GM12878 (cell line): ENCODE measurements at regions not wholly inside any gene's neighbourhood (a gene's known extent, or its start where the extent isn't known, plus 50 kb on each side); places are given as distances from the start of the nearest gene placed in this dataset.

Experiments used
- ATAC-seq: fragments of 200-7000 bp; cut with Tn5 transposase; 3 replicates; pipeline ENCODE4 v1.9.1; 2020; ENCODE audit warnings: mild to moderate bottlenecking, moderate library complexity
- BruUV-seq: library from RNA; stranded (reverse); fragments of 400-500 nt; replicated peaks from 2 replicates; lab custom pipeline; 2021; lab: Mats Ljungman, UMichigan
- CTCF ChIA-PET: fragments of 300-600 bp; sonication (Branson Sonifier 250); formaldehyde crosslinking; extraction: SDS; loops from one replicate; lab custom pipeline; 2021; ENCODE audit warnings: inconsistent platforms; lab: Yijun Ruan, JAX
- POLR2A ChIA-PET: fragments of 350-600 bp; formaldehyde crosslinking; extraction: SDS; loops from one replicate; lab custom pipeline; 2021; ENCODE audit warnings: inconsistent platforms; lab: Charles Lee
- RAD21 ChIA-PET: fragments of 300-600 bp; sonication (Branson Sonifier 250); formaldehyde crosslinking; loops from one replicate; lab custom pipeline; 2023; ENCODE audit warnings: antibody characterized with exemption; ENCODE audit not compliant: unreplicated experiment; lab: Charles Lee
- SMC1A ChIA-PET: fragments of 300-600 bp; sonication (Branson Sonifier 250); formaldehyde crosslinking; loops from one replicate; lab custom pipeline; 2023; ENCODE audit not compliant: unreplicated experiment, uncharacterized antibody; lab: Charles Lee
- DNase-seq: peaks from one replicate; pipeline ENCODE4 v3.0.0-alpha.2; 2011; ENCODE audit warnings: low read depth, low spot score
- FAIRE-seq: peaks from 3 replicates; lab custom pipeline; 2011; peaks lifted over from hg19 to GRCh38; lab: Jason Lieb, UNC
- H2AFZ ChIP-seq: 2 replicates; pipeline ENCODE4 v1.6.0; 2011; ENCODE audit warnings: low read depth, low read length, control low read depth; ENCODE audit not compliant: control insufficient read depth
- H3K27ac ChIP-seq: 2 replicates; pipeline ENCODE4 v1.5.1; 2011; ENCODE audit warnings: control low read depth; ENCODE audit not compliant: control insufficient read depth, insufficient read depth
- H3K27me3 ChIP-seq, 2 experiments: replicated peaks in 1 of 2; 2 replicates each; pipeline versions ENCODE4 v1.6.0 to v1.6.1; 2011; ENCODE audit warnings: low read length in 1 of 2; ENCODE audit not compliant: control insufficient read depth in 2 of 2, insufficient read depth in 2 of 2
- H3K36me3 ChIP-seq, 2 experiments: 2 replicates each; pipeline ENCODE4 v1.5.1; 2011; ENCODE audit warnings: low read length in 1 of 2; ENCODE audit not compliant: control insufficient read depth in 2 of 2, insufficient read depth in 2 of 2
- H3K4me1 ChIP-seq: 2 replicates; pipeline ENCODE4 v1.6.1; 2011; ENCODE audit warnings: mild to moderate bottlenecking, low read length, moderate library complexity, mixed read lengths; ENCODE audit not compliant: control insufficient read depth, insufficient read depth
- H3K4me2 ChIP-seq: 2 replicates; pipeline ENCODE4 v1.6.0; 2011; ENCODE audit warnings: control low read depth; ENCODE audit not compliant: control insufficient read depth, insufficient read depth
- H3K4me3 ChIP-seq: fragments of 200-600 bp; sonication (generic); 2 replicates; pipeline ENCODE4 v1.5.1; 2016
- H3K79me2 ChIP-seq: 2 replicates; pipeline ENCODE4 v1.6.0; 2011; ENCODE audit warnings: low read length; ENCODE audit not compliant: control insufficient read depth, insufficient read depth
- H3K9ac ChIP-seq: 2 replicates; pipeline ENCODE4 v1.8.0; 2011; ENCODE audit warnings: low read length, control low read depth, mixed read lengths; ENCODE audit not compliant: control insufficient read depth, insufficient read depth
- H3K9me3 ChIP-seq: replicated peaks from 3 replicates; pipeline ENCODE4 v1.5.1; 2011; ENCODE audit warnings: mild to moderate bottlenecking, low read length; ENCODE audit not compliant: control insufficient read depth, insufficient read depth
- H4K20me1 ChIP-seq: 2 replicates; pipeline ENCODE4 v1.6.0; 2011; ENCODE audit not compliant: control insufficient read depth, insufficient read depth
- CHD1 ChIP-seq: IDR thresholded peaks from 2 replicates; pipeline ENCODE4 v1.6.1; 2012; ENCODE audit warnings: low read depth, low read length, improper control_type of control experiment
- ELK1 ChIP-seq: IDR thresholded peaks from 2 replicates; pipeline ENCODE4 v1.6.1; 2012; ENCODE audit warnings: low read depth, low read length, improper control_type of control experiment
- ESRRA ChIP-seq: IDR thresholded peaks from 2 replicates; pipeline ENCODE4 v1.6.1; 2012; ENCODE audit warnings: mild to moderate bottlenecking, low read length, improper control_type of control experiment
- ETV6 ChIP-seq, 2 experiments: fragments of 450-650 bp in 1 of 2; IDR thresholded peaks in 1 of 2; conservative IDR thresholded peaks in 1 of 2; 2 replicates each; pipeline ENCODE4 v1.6.1; 2014; ENCODE audit warnings: antibody characterized with exemption in 1 of 2, borderline replicate concordance in 1 of 2, low read depth in 1 of 2, mild to moderate bottlenecking in 1 of 2, moderate library complexity in 1 of 2
- IRF4 ChIP-seq: IDR thresholded peaks from 2 replicates; pipeline ENCODE4 v1.6.1; 2011; ENCODE audit warnings: low read depth, low read length
- NFXL1 ChIP-seq: fragments of 450-650 bp; IDR thresholded peaks from 2 replicates; pipeline ENCODE4 v1.6.1; 2017; ENCODE audit warnings: antibody characterized with exemption, mild to moderate bottlenecking, borderline replicate concordance
- NRF1 ChIP-seq: conservative IDR thresholded peaks from 2 replicates; pipeline ENCODE4 v1.6.1; 2011; ENCODE audit warnings: mild to moderate bottlenecking, low read depth, low read length, improper control_type of control experiment
- POLR2AphosphoS2 ChIP-seq: IDR thresholded peaks from 2 replicates; pipeline ENCODE4 v1.6.1; 2011; ENCODE audit warnings: low read depth, mild to moderate bottlenecking, low read length, improper control_type of control experiment, moderate library complexity
- POLR2AphosphoS5 ChIP-seq: IDR thresholded peaks from 2 replicates; pipeline ENCODE4 v1.6.1; 2011; ENCODE audit warnings: mild to moderate bottlenecking, low read length, inconsistent platforms
- POU2F2 ChIP-seq: IDR thresholded peaks from 3 replicates; pipeline ENCODE4 v1.6.1; 2011; ENCODE audit warnings: low read depth, mild to moderate bottlenecking, low read length, borderline replicate concordance
- RAD51 ChIP-seq: fragments of 450-650 bp; IDR thresholded peaks from 2 replicates; pipeline ENCODE4 v1.6.1; 2016; ENCODE audit warnings: moderate library complexity, mild to moderate bottlenecking, inconsistent platforms
- ZNF384 ChIP-seq: IDR thresholded peaks from 2 replicates; pipeline ENCODE4 v1.6.1; 2012; ENCODE audit warnings: low read depth, mild to moderate bottlenecking, low read length, improper control_type of control experiment, borderline replicate concordance
- ZSCAN29 ChIP-seq: fragments of 450-650 bp; IDR thresholded peaks from 2 replicates; pipeline ENCODE4 v1.6.1; 2017; ENCODE audit warnings: mild to moderate bottlenecking, moderate library complexity
- WGBS: methylation state at CpG from one replicate; pipeline ENCODE4 v1.1.6; 2016; ENCODE audit warnings: low lambda C conversion rate; ENCODE audit not compliant: insufficient replicate concordance, insufficient coverage; ENCODE audit errors: missing lambda C conversion rate; 5-methylcytosine and 5-hydroxymethylcytosine counted together
- in situ Hi-C: fragments of 300-500 bp; cut with MboI; formaldehyde crosslinking; loops from 9 replicates; pipeline ENCODE4 v1.14.3; 2018; ENCODE audit warnings: mixed read lengths
- intact Hi-C: fragments of 100-400 bp; cut with micrococcal nuclease; formaldehyde crosslinking; loops from one replicate; pipeline ENCODE4 v1.14.2; 2022; ENCODE audit not compliant: unreplicated experiment

GRCh38 chr2:109689973-109690372 lies 75.8 kb downstream of the SOWAHC start:
- H4K20me1 ChIP-seq: no peaks in the 10 kb centered on the region
- intact Hi-C loops (no loop called here), in situ Hi-C loops (no loop called here)
- ChIA-PET RAD21 (no interaction called here), POLR2A (no interaction called here), CTCF (interaction anchor here (1.1 kb wide), 1 partner anchor 144 kb away, joined by 4 read pairs; no protein-coding TSS in a partner anchor), SMC1A (no interaction called here)
- no peak overlapping the region for H3K27ac ChIP-seq
- H3K9ac ChIP-seq: no peak overlapping the region
- no peaks in the 10 kb centered on the region for H3K4me1 ChIP-seq
- FAIRE-seq: no peak
- BruUV-seq: no TSS peak
- no peaks in the 10 kb centered on the region for H3K79me2 ChIP-seq
- TF ChIP-seq ETV6 (conservative IDR thresholded peaks at IDR 0.05 in 1 of 2, IDR thresholded peaks at IDR 0.05 in 1 of 2; ENCODE audit: borderline replicate concordance in 1 of 2, low read depth in 1 of 2) (no peak), NFXL1 (no peak), NRF1 (no peak), ELK1 (no peak), POU2F2 (no peak), ZNF384 (no peak), ESRRA (no peak), POLR2AphosphoS5 (no peak), POLR2AphosphoS2 (no peak), RAD51 (no peak), ZSCAN29 (no peak), IRF4 (no peak), CHD1 (no peak)
- H3K4me3 ChIP-seq: no peak overlapping the region
- H3K4me2 ChIP-seq: no peak overlapping the region
- H3K9me3 ChIP-seq: no peaks in the 10 kb centered on the region; the same call in 1 of the 3 replicates
- H3K36me3 ChIP-seq: no peaks in the 10 kb centered on the region
- WGBS: 56% methylated on average over 9 of the region's 9 CpGs
- H2AFZ ChIP-seq: no peak overlapping the region
- no peaks in the 10 kb centered on the region for H3K27me3 ChIP-seq
- no peak for DNase-seq
- no peak for ATAC-seq
